ENCODE measurements at regions not wholly inside any gene's neighbourhood (a gene's known extent, or its start where the extent isn't known, plus 50 kb on each side); places are given as distances from the start of the nearest gene placed in this dataset.

- TF ChIP-seq, protein P1, sequence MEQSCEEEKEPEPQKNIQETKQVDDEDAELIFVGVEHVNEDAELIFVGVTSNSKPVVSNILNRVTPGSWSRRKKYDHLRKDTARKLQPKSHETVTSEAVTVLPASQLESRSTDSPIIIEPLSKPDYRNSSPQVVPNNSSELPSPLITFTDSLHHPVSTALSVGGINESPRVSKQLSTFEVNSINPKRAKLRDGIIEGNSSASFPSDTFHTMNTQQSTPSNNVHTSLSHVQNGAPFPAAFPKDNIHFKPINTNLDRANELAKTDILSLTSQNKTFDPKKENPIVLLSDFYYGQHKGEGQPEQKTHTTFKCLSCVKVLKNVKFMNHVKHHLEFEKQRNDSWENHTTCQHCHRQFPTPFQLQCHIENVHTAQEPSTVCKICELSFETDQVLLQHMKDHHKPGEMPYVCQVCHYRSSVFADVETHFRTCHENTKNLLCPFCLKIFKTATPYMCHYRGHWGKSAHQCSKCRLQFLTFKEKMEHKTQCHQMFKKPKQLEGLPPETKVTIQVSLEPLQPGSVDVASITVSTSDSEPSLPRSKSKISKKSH (CRISPR knock-in tag; IDR thresholded peaks at IDR 0.05): no peak
- no peak for TF ChIP-seq BACH1 (tag; IDR thresholded peaks at IDR 0.05)
- TF ChIP-seq, protein P2, sequence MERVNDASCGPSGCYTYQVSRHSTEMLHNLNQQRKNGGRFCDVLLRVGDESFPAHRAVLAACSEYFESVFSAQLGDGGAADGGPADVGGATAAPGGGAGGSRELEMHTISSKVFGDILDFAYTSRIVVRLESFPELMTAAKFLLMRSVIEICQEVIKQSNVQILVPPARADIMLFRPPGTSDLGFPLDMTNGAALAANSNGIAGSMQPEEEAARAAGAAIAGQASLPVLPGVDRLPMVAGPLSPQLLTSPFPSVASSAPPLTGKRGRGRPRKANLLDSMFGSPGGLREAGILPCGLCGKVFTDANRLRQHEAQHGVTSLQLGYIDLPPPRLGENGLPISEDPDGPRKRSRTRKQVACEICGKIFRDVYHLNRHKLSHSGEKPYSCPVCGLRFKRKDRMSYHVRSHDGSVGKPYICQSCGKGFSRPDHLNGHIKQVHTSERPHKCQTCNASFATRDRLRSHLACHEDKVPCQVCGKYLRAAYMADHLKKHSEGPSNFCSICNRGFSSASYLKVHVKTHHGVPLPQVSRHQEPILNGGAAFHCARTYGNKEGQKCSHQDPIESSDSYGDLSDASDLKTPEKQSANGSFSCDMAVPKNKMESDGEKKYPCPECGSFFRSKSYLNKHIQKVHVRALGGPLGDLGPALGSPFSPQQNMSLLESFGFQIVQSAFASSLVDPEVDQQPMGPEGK (CRISPR knock-in tag; IDR thresholded peaks at IDR 0.05; ENCODE audit: borderline replicate concordance): no peak
- TF ChIP-seq, protein P3, sequence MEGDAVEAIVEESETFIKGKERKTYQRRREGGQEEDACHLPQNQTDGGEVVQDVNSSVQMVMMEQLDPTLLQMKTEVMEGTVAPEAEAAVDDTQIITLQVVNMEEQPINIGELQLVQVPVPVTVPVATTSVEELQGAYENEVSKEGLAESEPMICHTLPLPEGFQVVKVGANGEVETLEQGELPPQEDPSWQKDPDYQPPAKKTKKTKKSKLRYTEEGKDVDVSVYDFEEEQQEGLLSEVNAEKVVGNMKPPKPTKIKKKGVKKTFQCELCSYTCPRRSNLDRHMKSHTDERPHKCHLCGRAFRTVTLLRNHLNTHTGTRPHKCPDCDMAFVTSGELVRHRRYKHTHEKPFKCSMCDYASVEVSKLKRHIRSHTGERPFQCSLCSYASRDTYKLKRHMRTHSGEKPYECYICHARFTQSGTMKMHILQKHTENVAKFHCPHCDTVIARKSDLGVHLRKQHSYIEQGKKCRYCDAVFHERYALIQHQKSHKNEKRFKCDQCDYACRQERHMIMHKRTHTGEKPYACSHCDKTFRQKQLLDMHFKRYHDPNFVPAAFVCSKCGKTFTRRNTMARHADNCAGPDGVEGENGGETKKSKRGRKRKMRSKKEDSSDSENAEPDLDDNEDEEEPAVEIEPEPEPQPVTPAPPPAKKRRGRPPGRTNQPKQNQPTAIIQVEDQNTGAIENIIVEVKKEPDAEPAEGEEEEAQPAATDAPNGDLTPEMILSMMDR (IDR thresholded peaks at IDR 0.05 in 2 of 3, conservative IDR thresholded peaks at IDR 0.05 in 1 of 3; ENCODE audit: insufficient read depth in 2 of 3, low read depth in 1 of 3, low read length in 3 of 3): peak; percentile 90 to 99 (median 91)
- TF ChIP-seq COPS2 (conservative IDR thresholded peaks at IDR 0.05): no peak
- TF ChIP-seq CREB3L1 (IDR thresholded peaks at IDR 0.05; ENCODE audit: borderline replicate concordance, low read depth): no peak
- TF ChIP-seq TOE1 (IDR thresholded peaks at IDR 0.05; ENCODE audit: borderline replicate concordance): no peak
- no peak for TF ChIP-seq TOE1 (CRISPR knock-in tag; IDR thresholded peaks at IDR 0.05; ENCODE audit: borderline replicate concordance, low read depth)
- TF ChIP-seq GATAD2B (IDR thresholded peaks at IDR 0.05; ENCODE audit: borderline replicate concordance): peak; percentile 45; the same call in 1 of the 2 replicates
- no peak for TF ChIP-seq FOXP1 (CRISPR knock-in tag; IDR thresholded peaks at IDR 0.05)
- no peak for TF ChIP-seq ATF7 (IDR thresholded peaks at IDR 0.05)
- no peak for TF ChIP-seq NFYB (IDR thresholded peaks at IDR 0.05; ENCODE audit: extremely low read depth, insufficient read length)
- TF ChIP-seq ZNF316 (IDR thresholded peaks at IDR 0.05): 0 out of 2 replicates have a peak, but pooled peaks have one; percentile 8
- no peak for TF ChIP-seq TSC22D4 (tag; IDR thresholded peaks at IDR 0.05)
- TF ChIP-seq ETV1 (tag; conservative IDR thresholded peaks at IDR 0.05; ENCODE audit: low read depth): no peak
- TF ChIP-seq STAT6 (CRISPR knock-in tag; IDR thresholded peaks at IDR 0.05): no peak
These were observed 69.8 kb downstream of the LSMEM1 start (continued) for GRCh38 chr7:112550468-112551060.
